ENCODE measurements at regions not wholly inside any gene's neighbourhood (a gene's known extent, or its start where the extent isn't known, plus 50 kb on each side); places are given as distances from the start of the nearest gene placed in this dataset.

DNA sequence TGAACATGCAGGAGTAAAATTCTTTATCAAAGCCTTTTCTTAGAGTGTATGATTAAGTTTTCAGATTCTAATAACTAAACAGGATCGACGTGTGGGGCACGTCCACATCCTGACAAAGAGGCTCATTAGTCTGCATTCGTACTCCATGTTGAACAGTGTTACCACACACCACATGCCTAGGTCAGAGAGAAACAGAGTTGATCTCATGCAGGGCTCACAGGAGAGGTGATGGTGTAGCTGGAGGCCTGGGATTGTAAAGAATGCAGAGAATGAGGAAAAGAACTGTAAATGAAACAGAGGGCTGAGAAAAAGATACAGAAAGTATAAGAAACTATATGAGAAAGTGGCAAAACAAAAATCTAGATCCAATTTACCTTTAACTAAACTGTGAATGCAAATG is 632.5 kb downstream of the BCL11A start:
- no peak for DNase-seq (ENCODE audit: extremely low spot score)
- TF ChIP-seq FOXK2 (IDR thresholded peaks at IDR 0.05), result no peak
- TF ChIP-seq BHLHE40 (IDR thresholded peaks at IDR 0.05; ENCODE audit: borderline replicate concordance), result no peak
- TF ChIP-seq ARNT (IDR thresholded peaks at IDR 0.05), result no peak
- TF ChIP-seq FOXM1 (IDR thresholded peaks at IDR 0.05; ENCODE audit: borderline replicate concordance), result no peak
- no peak for TF ChIP-seq SP1 (IDR thresholded peaks at IDR 0.05)
- no peak for TF ChIP-seq SUZ12 (IDR thresholded peaks at IDR 0.05)
- TF ChIP-seq FOXA1 (IDR thresholded peaks at IDR 0.05), result no peak
- TF ChIP-seq NFRKB (IDR thresholded peaks at IDR 0.05), result no peak
- TF ChIP-seq CTBP1 (IDR thresholded peaks at IDR 0.05; ENCODE audit: borderline replicate concordance), result no peak
- TF ChIP-seq HDGF (IDR thresholded peaks at IDR 0.05; ENCODE audit: borderline replicate concordance), result no peak
- no peak for TF ChIP-seq TARDBP (IDR thresholded peaks at IDR 0.05)
- ChIA-PET POLR2A (no interaction called here), CTCF (no interaction called here)

DNA sequence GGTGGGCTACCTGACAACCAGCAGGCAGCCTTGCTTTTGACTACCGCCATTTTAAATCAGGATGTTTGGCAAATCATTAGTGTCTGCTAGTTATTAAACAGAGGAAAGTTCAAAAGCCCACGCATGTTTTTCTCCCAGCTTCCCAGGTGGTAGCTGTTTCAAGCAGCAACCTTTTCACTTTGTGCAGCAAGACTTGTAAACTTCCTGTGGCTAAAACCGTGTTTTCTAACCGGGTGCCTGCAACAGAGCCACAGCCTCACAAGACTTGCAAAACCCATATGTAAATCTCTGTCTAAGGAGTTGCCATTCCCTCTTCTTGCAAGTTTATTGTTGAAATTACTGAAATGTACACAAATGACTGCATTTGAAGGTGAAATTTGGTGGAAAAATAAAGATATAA is 633.1 kb downstream of the BCL11A start:
- CTCF ChIA-PET, result no interaction called here
- POLR2A ChIA-PET, result no interaction called here
- TF ChIP-seq NFRKB (IDR thresholded peaks at IDR 0.05) (no peak), ZNF384 (IDR thresholded peaks at IDR 0.05) (no peak), FOXK2 (IDR thresholded peaks at IDR 0.05) (no peak), CTBP1 (IDR thresholded peaks at IDR 0.05; ENCODE audit: borderline replicate concordance) (no peak), FOXM1 (IDR thresholded peaks at IDR 0.05; ENCODE audit: borderline replicate concordance) (no peak)
- no peak for DNase-seq (ENCODE audit: extremely low spot score)

DNA sequence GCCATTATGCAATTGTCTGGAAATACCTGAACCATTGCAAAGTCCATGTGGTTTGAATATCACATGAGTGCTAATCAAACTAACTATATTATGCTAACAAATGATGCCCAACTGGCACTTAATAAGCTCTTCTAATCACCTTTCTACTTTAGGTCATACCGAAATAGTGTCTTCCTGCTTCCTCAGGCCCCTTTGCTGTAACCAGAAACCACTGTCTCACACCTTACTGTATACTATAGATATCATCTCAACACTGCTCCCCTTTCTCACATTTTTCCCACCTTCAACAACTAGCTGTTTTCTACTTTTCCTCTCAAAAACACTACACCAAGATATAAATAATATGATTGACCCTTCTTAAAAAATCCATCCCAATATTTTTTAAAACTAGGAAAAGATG is 633.9 kb downstream of the BCL11A start:
- POLR2A ChIA-PET, result no interaction called here
- DNase-seq (ENCODE audit: extremely low spot score), result no peak
- TF ChIP-seq ELF4 (IDR thresholded peaks at IDR 0.05) (no peak), SUZ12 (IDR thresholded peaks at IDR 0.05) (no peak), ARNT (IDR thresholded peaks at IDR 0.05) (no peak), BHLHE40 (IDR thresholded peaks at IDR 0.05; ENCODE audit: borderline replicate concordance) (no peak), HDGF (IDR thresholded peaks at IDR 0.05; ENCODE audit: borderline replicate concordance) (no peak), FOXK2 (IDR thresholded peaks at IDR 0.05) (no peak), L3MBTL2 (conservative IDR thresholded peaks at IDR 0.05) (no peak), SP1 (IDR thresholded peaks at IDR 0.05) (no peak), ZNF384 (IDR thresholded peaks at IDR 0.05) (no peak), NFRKB (IDR thresholded peaks at IDR 0.05) (no peak), FOXA1 (IDR thresholded peaks at IDR 0.05) (no peak), FOXM1 (IDR thresholded peaks at IDR 0.05; ENCODE audit: borderline replicate concordance) (no peak), TARDBP (IDR thresholded peaks at IDR 0.05) (no peak), LEF1 (IDR thresholded peaks at IDR 0.05; ENCODE audit: borderline replicate concordance) (no peak), CTBP1 (IDR thresholded peaks at IDR 0.05; ENCODE audit: borderline replicate concordance) (no peak)
- TF ChIP-seq, protein P1, sequence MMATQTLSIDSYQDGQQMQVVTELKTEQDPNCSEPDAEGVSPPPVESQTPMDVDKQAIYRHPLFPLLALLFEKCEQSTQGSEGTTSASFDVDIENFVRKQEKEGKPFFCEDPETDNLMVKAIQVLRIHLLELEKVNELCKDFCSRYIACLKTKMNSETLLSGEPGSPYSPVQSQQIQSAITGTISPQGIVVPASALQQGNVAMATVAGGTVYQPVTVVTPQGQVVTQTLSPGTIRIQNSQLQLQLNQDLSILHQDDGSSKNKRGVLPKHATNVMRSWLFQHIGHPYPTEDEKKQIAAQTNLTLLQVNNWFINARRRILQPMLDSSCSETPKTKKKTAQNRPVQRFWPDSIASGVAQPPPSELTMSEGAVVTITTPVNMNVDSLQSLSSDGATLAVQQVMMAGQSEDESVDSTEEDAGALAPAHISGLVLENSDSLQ (IDR thresholded peaks at IDR 0.05), result no peak
- CTCF ChIA-PET, result no interaction called here

DNA sequence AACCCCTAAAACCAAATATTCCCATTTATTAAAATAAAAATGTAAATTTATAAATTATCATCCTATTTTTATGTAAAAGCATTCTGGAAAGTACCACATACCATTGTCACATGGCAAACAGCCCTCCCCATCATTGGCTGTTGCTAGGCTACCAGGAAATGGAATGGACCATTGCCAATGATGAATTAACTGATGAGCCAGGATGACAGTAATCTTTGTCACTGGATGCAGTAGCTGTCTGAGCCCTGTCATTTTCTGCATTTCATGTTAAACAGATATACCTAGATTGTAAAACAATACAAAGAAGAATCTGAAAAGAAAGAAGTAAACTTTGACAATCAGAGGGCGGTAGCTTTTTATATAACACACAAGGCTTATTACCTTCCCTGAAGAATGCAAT is 641.4 kb downstream of the BCL11A start:
- DNase-seq (ENCODE audit: extremely low spot score), result no peak
- ChIA-PET CTCF (no interaction called here), POLR2A (no interaction called here)
- TF ChIP-seq LEF1 (IDR thresholded peaks at IDR 0.05; ENCODE audit: borderline replicate concordance) (no peak), ZNF384 (IDR thresholded peaks at IDR 0.05) (no peak), TARDBP (IDR thresholded peaks at IDR 0.05) (no peak), SUZ12 (IDR thresholded peaks at IDR 0.05) (no peak), HDGF (IDR thresholded peaks at IDR 0.05; ENCODE audit: borderline replicate concordance) (no peak), ARNT (IDR thresholded peaks at IDR 0.05) (no peak), FOXK2 (IDR thresholded peaks at IDR 0.05) (no peak), L3MBTL2 (conservative IDR thresholded peaks at IDR 0.05) (no peak), ELF4 (IDR thresholded peaks at IDR 0.05) (no peak), BHLHE40 (IDR thresholded peaks at IDR 0.05; ENCODE audit: borderline replicate concordance) (no peak), FOXA1 (IDR thresholded peaks at IDR 0.05) (no peak), CTBP1 (IDR thresholded peaks at IDR 0.05; ENCODE audit: borderline replicate concordance) (no peak), FOXM1 (IDR thresholded peaks at IDR 0.05; ENCODE audit: borderline replicate concordance) (no peak), NFRKB (IDR thresholded peaks at IDR 0.05) (no peak), SP1 (IDR thresholded peaks at IDR 0.05) (no peak)
- TF ChIP-seq, protein P1 (IDR thresholded peaks at IDR 0.05), result no peak

DNA sequence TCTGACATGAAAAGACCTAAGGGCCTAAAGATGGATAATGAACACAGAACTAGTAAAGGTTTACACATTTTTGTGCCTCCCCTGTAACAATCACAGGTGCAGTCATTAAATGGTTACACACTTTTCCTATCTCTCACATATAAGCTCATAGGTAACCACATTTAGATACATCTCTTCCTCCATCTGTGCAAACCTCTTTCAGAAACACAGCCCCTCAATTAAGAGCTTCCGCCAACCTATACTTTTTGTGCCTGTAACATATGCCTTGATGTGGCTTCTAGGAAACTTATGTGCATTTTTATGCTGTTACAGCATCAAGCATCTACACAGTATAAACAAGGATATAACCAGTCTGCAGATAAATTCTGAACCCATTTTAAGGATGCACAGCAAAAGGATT is 643.3 kb downstream of the BCL11A start:
- CTCF ChIA-PET, result no interaction called here

DNA sequence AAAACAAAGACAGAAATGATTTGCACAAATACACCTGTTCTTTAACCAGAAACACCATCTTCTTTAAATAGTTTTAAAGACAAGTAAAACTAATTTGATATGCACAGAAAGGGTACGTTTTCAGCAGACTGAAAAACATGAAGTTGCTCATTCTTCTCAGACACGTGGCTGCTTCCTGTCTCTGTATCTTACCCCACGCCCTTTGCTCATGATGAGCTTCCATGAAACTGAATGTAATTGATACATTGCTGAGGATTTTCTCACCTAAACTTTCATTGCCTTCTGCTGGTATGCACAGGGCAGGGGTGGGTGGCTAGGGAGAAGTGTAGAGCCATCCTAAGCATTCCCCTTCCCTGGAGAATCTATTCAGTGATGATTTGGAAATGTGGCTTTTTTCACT is 644.3 kb downstream of the BCL11A start:
- no peak for DNase-seq (ENCODE audit: extremely low spot score)
- CTCF ChIA-PET, result no interaction called here
- POLR2A ChIA-PET, result no interaction called here
- no peak for TF ChIP-seq ZNF384 (IDR thresholded peaks at IDR 0.05)
- no peak for TF ChIP-seq HDGF (IDR thresholded peaks at IDR 0.05; ENCODE audit: borderline replicate concordance)
- no peak for TF ChIP-seq SP1 (IDR thresholded peaks at IDR 0.05)
- no peak for TF ChIP-seq SUZ12 (IDR thresholded peaks at IDR 0.05)
- TF ChIP-seq, protein P1 (IDR thresholded peaks at IDR 0.05), result no peak
- no peak for TF ChIP-seq NFRKB (IDR thresholded peaks at IDR 0.05)
- TF ChIP-seq BHLHE40 (IDR thresholded peaks at IDR 0.05; ENCODE audit: borderline replicate concordance), result no peak
- no peak for TF ChIP-seq LEF1 (IDR thresholded peaks at IDR 0.05; ENCODE audit: borderline replicate concordance)
- no peak for TF ChIP-seq L3MBTL2 (conservative IDR thresholded peaks at IDR 0.05)
- TF ChIP-seq CTBP1 (IDR thresholded peaks at IDR 0.05; ENCODE audit: borderline replicate concordance), result no peak
- no peak for TF ChIP-seq ELF4 (IDR thresholded peaks at IDR 0.05)
- no peak for TF ChIP-seq ARNT (IDR thresholded peaks at IDR 0.05)
- no peak for TF ChIP-seq FOXM1 (IDR thresholded peaks at IDR 0.05; ENCODE audit: borderline replicate concordance)

More for the DNA sequence above, 643.3 kb downstream of the BCL11A start:
- POLR2A ChIA-PET, result no interaction called here
- DNase-seq (ENCODE audit: extremely low spot score), result no peak
- TF ChIP-seq ELF4 (IDR thresholded peaks at IDR 0.05) (no peak), LEF1 (IDR thresholded peaks at IDR 0.05; ENCODE audit: borderline replicate concordance) (no peak), FOXA1 (IDR thresholded peaks at IDR 0.05) (no peak), L3MBTL2 (conservative IDR thresholded peaks at IDR 0.05) (no peak), BHLHE40 (IDR thresholded peaks at IDR 0.05; ENCODE audit: borderline replicate concordance) (no peak), TARDBP (IDR thresholded peaks at IDR 0.05) (no peak), SP1 (IDR thresholded peaks at IDR 0.05) (no peak), CTBP1 (IDR thresholded peaks at IDR 0.05; ENCODE audit: borderline replicate concordance) (no peak), FOXK2 (IDR thresholded peaks at IDR 0.05) (no peak), SUZ12 (IDR thresholded peaks at IDR 0.05) (no peak), HDGF (IDR thresholded peaks at IDR 0.05; ENCODE audit: borderline replicate concordance) (no peak), ARNT (IDR thresholded peaks at IDR 0.05) (no peak), FOXM1 (IDR thresholded peaks at IDR 0.05; ENCODE audit: borderline replicate concordance) (no peak), ZNF384 (IDR thresholded peaks at IDR 0.05) (no peak), NFRKB (IDR thresholded peaks at IDR 0.05) (no peak)
- TF ChIP-seq, protein P1 (IDR thresholded peaks at IDR 0.05), result no peak

Measured in HEK293T (cell line).